ENCODE measurements at regions not wholly inside any gene's neighbourhood (a gene's known extent, or its start where the extent isn't known, plus 50 kb on each side); places are given as distances from the start of the nearest gene placed in this dataset.

GRCh38 chr2:41152318-41152717 lies 700.4 kb upstream of the SLC8A1 start:
- Histone ChIP-seq H3K27me3 (ENCODE audit: control insufficient read depth, insufficient read depth, low read length) (no peaks in the 10 kb centered on the region), H3K36me3 (ENCODE audit: control insufficient read depth, insufficient read depth, low read length) (no peaks in the 10 kb centered on the region), H3K4me3 (ENCODE audit: low read depth, low read length) (no peak overlapping the region), H3K9me3 (ENCODE audit: control insufficient read depth, insufficient read depth, low read length) (no peaks in the 10 kb centered on the region), H3K27ac (ENCODE audit: low read depth, low read length) (no peak overlapping the region), H3K4me1 (ENCODE audit: control insufficient read depth, insufficient read depth, low read length) (no peaks in the 10 kb centered on the region)
- DNase-seq (ENCODE audit: low read depth in 4 of 6, low spot score in 6 of 6) = no peak

- Histone ChIP-seq H3K4me1 (ENCODE audit: control insufficient read depth, insufficient read depth, low read length) (no peaks in the 10 kb centered on the region), H3K36me3 (ENCODE audit: control insufficient read depth, insufficient read depth, low read length) (no peaks in the 10 kb centered on the region), H3K9me3 (ENCODE audit: control insufficient read depth, insufficient read depth, low read length) (no peaks in the 10 kb centered on the region), H3K27me3 (ENCODE audit: control insufficient read depth, insufficient read depth, low read length) (no peaks in the 10 kb centered on the region), H3K27ac (ENCODE audit: low read depth, low read length) (no peak overlapping the region), H3K4me3 (ENCODE audit: low read depth, low read length) (no peak overlapping the region)
- no CpG with 5 or more reads among the region's 1 CpG for WGBS (ENCODE audit: insufficient coverage)
- DNase-seq (ENCODE audit: low read depth in 4 of 6, low spot score in 6 of 6) = no peak
Observed at GRCh38 chr2:41160439-41160838, 708.5 kb upstream of the SLC8A1 start.

- no peaks in the 10 kb centered on the region for H3K27me3 ChIP-seq (ENCODE audit: control insufficient read depth, insufficient read depth, low read length)
- peak in 1 of 6 donors; percentile 27 for DNase-seq (ENCODE audit: low read depth in 4 of 6, low spot score in 6 of 6)
- WGBS (ENCODE audit: insufficient coverage) = 40% methylated on average over 1 of the region's 2 CpGs
- no peak overlapping the region for H3K4me3 ChIP-seq (ENCODE audit: low read depth, low read length)
- no peaks in the 10 kb centered on the region for H3K4me1 ChIP-seq (ENCODE audit: control insufficient read depth, insufficient read depth, low read length)
- H3K9me3 ChIP-seq (ENCODE audit: control insufficient read depth, insufficient read depth, low read length) = no peaks in the 10 kb centered on the region
- H3K36me3 ChIP-seq (ENCODE audit: control insufficient read depth, insufficient read depth, low read length) = no peaks in the 10 kb centered on the region
- H3K27ac ChIP-seq (ENCODE audit: low read depth, low read length) = no peak overlapping the region
Observed at GRCh38 chr2:41167014-41167413, 715.1 kb upstream of the SLC8A1 start.

DNA sequence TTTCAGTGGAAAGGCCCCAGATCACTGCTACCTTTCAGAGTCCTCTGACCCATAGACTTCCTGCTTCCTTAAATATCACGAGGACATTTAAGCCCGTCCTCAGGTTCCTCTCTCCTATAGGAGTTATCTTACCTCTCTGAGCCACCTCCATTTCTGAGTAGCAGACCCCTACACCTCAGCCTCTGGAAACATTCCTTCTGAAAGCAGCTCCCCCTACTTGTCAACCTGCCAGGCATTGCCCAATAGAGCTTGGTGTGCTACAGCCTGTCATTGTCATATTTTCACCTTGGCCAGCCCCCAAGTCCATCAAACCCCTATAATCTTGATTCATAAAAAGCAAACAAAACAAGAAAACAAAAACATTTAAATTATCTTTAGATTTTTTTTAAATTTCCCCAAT lies 717.9 kb upstream of the SLC8A1 start:
- 79% methylated on average over 2 of the region's 2 CpGs for WGBS (ENCODE audit: insufficient coverage)
- no peaks in the 10 kb centered on the region for H3K36me3 ChIP-seq (ENCODE audit: control insufficient read depth, insufficient read depth, low read length)
- no peak overlapping the region for H3K27ac ChIP-seq (ENCODE audit: low read depth, low read length)
- no peak for DNase-seq (ENCODE audit: low read depth in 4 of 6, low spot score in 6 of 6)
- H3K4me1 ChIP-seq (ENCODE audit: control insufficient read depth, insufficient read depth, low read length) = no peaks in the 10 kb centered on the region
- H3K27me3 ChIP-seq (ENCODE audit: control insufficient read depth, insufficient read depth, low read length) = no peaks in the 10 kb centered on the region
- H3K9me3 ChIP-seq (ENCODE audit: control insufficient read depth, insufficient read depth, low read length) = no peaks in the 10 kb centered on the region
- H3K4me3 ChIP-seq (ENCODE audit: low read depth, low read length) = no peak overlapping the region

GRCh38 chr2:41170589-41170988 lies 718.7 kb upstream of the SLC8A1 start:
- H3K27ac ChIP-seq (ENCODE audit: low read depth, low read length) = no peak overlapping the region
- WGBS (ENCODE audit: insufficient coverage) = no CpG with 5 or more reads among the region's 1 CpG
- H3K4me3 ChIP-seq (ENCODE audit: low read depth, low read length) = no peak overlapping the region
- no peaks in the 10 kb centered on the region for H3K36me3 ChIP-seq (ENCODE audit: control insufficient read depth, insufficient read depth, low read length)
- DNase-seq (ENCODE audit: low read depth in 4 of 6, low spot score in 6 of 6) = no peak
- no peaks in the 10 kb centered on the region for H3K4me1 ChIP-seq (ENCODE audit: control insufficient read depth, insufficient read depth, low read length)
- H3K27me3 ChIP-seq (ENCODE audit: control insufficient read depth, insufficient read depth, low read length) = no peaks in the 10 kb centered on the region
- H3K9me3 ChIP-seq (ENCODE audit: control insufficient read depth, insufficient read depth, low read length) = no peaks in the 10 kb centered on the region

DNA sequence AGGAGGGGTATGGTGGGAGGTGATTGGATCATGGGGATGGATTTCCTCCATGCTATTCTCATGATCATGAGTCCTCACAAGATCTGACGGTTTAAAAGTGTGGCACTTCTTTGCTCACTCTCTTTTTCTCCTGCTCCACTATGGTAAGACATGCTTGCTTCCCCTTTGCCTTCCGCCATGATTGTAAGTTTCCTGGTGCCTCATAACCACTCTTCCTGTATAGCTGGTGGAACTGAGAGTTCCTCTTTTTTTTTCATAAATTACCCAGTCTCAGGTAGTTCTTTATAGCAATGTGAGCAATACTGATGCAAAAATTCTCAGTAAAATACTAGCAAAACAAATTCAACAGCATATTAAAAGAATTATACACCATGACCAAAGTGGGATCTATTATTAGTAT lies 728.5 kb upstream of the SLC8A1 start:
- H3K27ac ChIP-seq (ENCODE audit: low read depth, low read length) = no peak overlapping the region
- H3K36me3 ChIP-seq (ENCODE audit: control insufficient read depth, insufficient read depth, low read length) = no peaks in the 10 kb centered on the region
- no peaks in the 10 kb centered on the region for H3K4me1 ChIP-seq (ENCODE audit: control insufficient read depth, insufficient read depth, low read length)
- WGBS (ENCODE audit: insufficient coverage) = no CpG with 5 or more reads among the region's 2 CpGs
- DNase-seq (ENCODE audit: low read depth in 4 of 6, low spot score in 6 of 6) = no peak
- H3K9me3 ChIP-seq (ENCODE audit: control insufficient read depth, insufficient read depth, low read length) = peaks cover 4% of the 10 kb centered on the region
- no peaks in the 10 kb centered on the region for H3K27me3 ChIP-seq (ENCODE audit: control insufficient read depth, insufficient read depth, low read length)
- H3K4me3 ChIP-seq (ENCODE audit: low read depth, low read length) = no peak overlapping the region

- no peaks in the 10 kb centered on the region for H3K4me1 ChIP-seq (ENCODE audit: control insufficient read depth, insufficient read depth, low read length)
- H3K36me3 ChIP-seq (ENCODE audit: control insufficient read depth, insufficient read depth, low read length) = no peaks in the 10 kb centered on the region
- H3K4me3 ChIP-seq (ENCODE audit: low read depth, low read length) = no peak overlapping the region
- 90% methylated on average over 4 of the region's 5 CpGs for WGBS (ENCODE audit: insufficient coverage)
- DNase-seq (ENCODE audit: low read depth in 4 of 6, low spot score in 6 of 6) = no peak
- no peak overlapping the region for H3K27ac ChIP-seq (ENCODE audit: low read depth, low read length)
- no peaks in the 10 kb centered on the region for H3K27me3 ChIP-seq (ENCODE audit: control insufficient read depth, insufficient read depth, low read length)
- H3K9me3 ChIP-seq (ENCODE audit: control insufficient read depth, insufficient read depth, low read length) = peaks cover 4% of the 10 kb centered on the region
Observed at GRCh38 chr2:41182961-41183360, 731.1 kb upstream of the SLC8A1 start.

DNA sequence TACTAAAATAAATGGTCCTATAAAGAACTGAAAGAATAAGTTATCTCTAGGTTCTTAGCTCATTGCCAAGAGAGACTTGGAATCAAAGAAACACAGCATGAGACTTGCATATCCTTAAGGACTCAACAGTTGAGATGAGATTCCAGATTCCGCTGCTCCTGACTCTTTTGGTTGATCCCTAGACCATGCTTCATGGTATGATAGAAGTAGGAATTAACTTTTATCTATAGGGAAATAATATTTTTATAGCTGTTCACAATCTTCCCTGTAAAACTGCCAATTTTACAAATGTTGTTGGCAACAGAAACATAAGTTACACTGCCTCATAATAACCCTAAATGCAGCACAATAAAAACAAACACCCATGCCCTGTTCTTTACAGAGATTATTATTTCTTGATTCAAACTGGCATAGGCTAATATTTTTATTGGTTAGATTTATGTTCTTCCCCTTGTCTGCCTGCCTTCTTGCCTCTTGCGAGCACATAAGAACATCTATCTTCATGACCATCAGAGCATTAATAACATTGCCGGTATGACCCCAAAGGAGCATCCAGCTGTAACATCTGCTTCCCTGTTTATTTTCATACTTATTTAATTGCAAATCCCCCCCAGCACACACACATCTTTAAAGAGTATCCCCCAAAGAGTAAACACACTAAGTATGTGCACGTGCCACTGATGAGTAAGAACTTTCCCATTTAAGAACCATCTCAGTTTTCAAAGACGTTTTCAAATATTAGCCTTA lies 735.7 kb upstream of the SLC8A1 start:
- peak in 3 of 6 donors; percentile 13 to 76 (median 42) for DNase-seq (ENCODE audit: low read depth in 4 of 6, low spot score in 6 of 6)
- Histone ChIP-seq H3K27ac (ENCODE audit: low read depth, low read length) (no peak overlapping the region), H3K4me3 (ENCODE audit: low read depth, low read length) (no peak overlapping the region), H3K36me3 (ENCODE audit: control insufficient read depth, insufficient read depth, low read length) (no peaks in the 10 kb centered on the region), H3K27me3 (ENCODE audit: control insufficient read depth, insufficient read depth, low read length) (no peaks in the 10 kb centered on the region), H3K4me1 (ENCODE audit: control insufficient read depth, insufficient read depth, low read length) (no peaks in the 10 kb centered on the region), H3K9me3 (ENCODE audit: control insufficient read depth, insufficient read depth, low read length) (no peaks in the 10 kb centered on the region)
- 42% methylated on average over 2 of the region's 5 CpGs for WGBS (ENCODE audit: insufficient coverage)

DNA sequence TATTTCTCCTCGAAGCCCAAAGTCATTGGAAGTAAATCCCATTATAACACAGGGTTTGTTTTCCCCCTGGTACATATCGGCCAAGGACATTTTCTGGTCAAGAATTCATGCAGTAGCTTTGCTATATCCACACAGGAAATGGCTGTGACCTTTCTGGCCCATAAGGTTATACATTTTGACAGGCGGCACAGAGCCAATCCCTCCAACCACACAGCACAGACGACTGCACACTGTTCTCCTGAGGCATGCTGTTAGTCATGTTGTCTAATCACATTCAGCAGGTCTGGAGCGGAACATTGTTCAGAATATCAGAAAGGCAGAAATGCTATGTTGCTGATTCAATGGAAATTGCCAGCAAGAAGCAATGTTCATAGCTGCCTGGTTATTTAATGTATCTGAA lies 742.3 kb upstream of the SLC8A1 start:
- H3K27me3 ChIP-seq (ENCODE audit: control insufficient read depth, insufficient read depth, low read length) = no peaks in the 10 kb centered on the region
- 43% methylated on average over 5 of the region's 5 CpGs for WGBS (ENCODE audit: insufficient coverage)

GRCh38 chr2:41197781-41198180 lies 745.9 kb upstream of the SLC8A1 start:
- Histone ChIP-seq H3K9me3 (ENCODE audit: control insufficient read depth, insufficient read depth, low read length) (no peaks in the 10 kb centered on the region), H3K27ac (ENCODE audit: low read depth, low read length) (no peak overlapping the region), H3K36me3 (ENCODE audit: control insufficient read depth, insufficient read depth, low read length) (no peaks in the 10 kb centered on the region), H3K4me3 (ENCODE audit: low read depth, low read length) (no peak overlapping the region), H3K4me1 (ENCODE audit: control insufficient read depth, insufficient read depth, low read length) (no peaks in the 10 kb centered on the region), H3K27me3 (ENCODE audit: control insufficient read depth, insufficient read depth, low read length) (no peaks in the 10 kb centered on the region)
- WGBS (ENCODE audit: insufficient coverage) = 80% methylated on average over 1 of the region's 4 CpGs
- DNase-seq (ENCODE audit: low read depth in 4 of 6, low spot score in 6 of 6) = no peak

More for the DNA sequence above, 742.3 kb upstream of the SLC8A1 start:
- Histone ChIP-seq H3K4me3 (ENCODE audit: low read depth, low read length) (no peak overlapping the region), H3K36me3 (ENCODE audit: control insufficient read depth, insufficient read depth, low read length) (no peaks in the 10 kb centered on the region), H3K4me1 (ENCODE audit: control insufficient read depth, insufficient read depth, low read length) (no peaks in the 10 kb centered on the region), H3K27ac (ENCODE audit: low read depth, low read length) (no peak overlapping the region), H3K9me3 (ENCODE audit: control insufficient read depth, insufficient read depth, low read length) (no peaks in the 10 kb centered on the region)
- DNase-seq (ENCODE audit: low read depth in 4 of 6, low spot score in 6 of 6) = peak in 2 of 6 donors; percentile 20 to 72

Data from spinal cord (tissue), 9 donors.